ENCODE measurements at regions not wholly inside any gene's neighbourhood (a gene's known extent, or its start where the extent isn't known, plus 50 kb on each side); places are given as distances from the start of the nearest gene placed in this dataset.
"Not testable (repeated sequence)": the region's sequence is repeated elsewhere in the genome, so short reads cannot be mapped to it uniquely, and the experiment has no call there.

- no peaks in the 10 kb centered on the region for H3K36me3 Mint-ChIP-seq
- H3K9me3 Mint-ChIP-seq (ENCODE audit: low read depth) = no peaks in the 10 kb centered on the region
- H3K27me3 Mint-ChIP-seq = no peaks in the 10 kb centered on the region
- no peak overlapping the region for H3K27ac Mint-ChIP-seq
- H3K4me3 Mint-ChIP-seq = no peak overlapping the region
- no peaks in the 10 kb centered on the region for H3K4me1 Mint-ChIP-seq (ENCODE audit: low read depth)
These were observed 220.0 kb downstream of the RASSF9 start for GRCh38 chr12:85616201-85616600.

GRCh38 chr12:85617307-85618091, 218.7 kb downstream of the RASSF9 start:
- no peaks in the 10 kb centered on the region for H3K36me3 Mint-ChIP-seq
- no peaks in the 10 kb centered on the region for H3K9me3 Mint-ChIP-seq (ENCODE audit: low read depth)
- no peak overlapping the region for H3K4me3 Mint-ChIP-seq

GRCh38 chr12:85621041-85621440, 215.2 kb downstream of the RASSF9 start:
- no peaks in the 10 kb centered on the region for H3K36me3 Mint-ChIP-seq
- no peaks in the 10 kb centered on the region for H3K9me3 Mint-ChIP-seq (ENCODE audit: low read depth)
- no peaks in the 10 kb centered on the region for H3K4me1 Mint-ChIP-seq (ENCODE audit: low read depth)
- H3K4me3 Mint-ChIP-seq = no peak overlapping the region
- no peak overlapping the region for H3K27ac Mint-ChIP-seq
- no peaks in the 10 kb centered on the region for H3K27me3 Mint-ChIP-seq

More at GRCh38 chr12:85617307-85618091, 218.7 kb downstream of the RASSF9 start:
- Mint-ChIP-seq H3K27ac (no peak overlapping the region), H3K27me3 (no peaks in the 10 kb centered on the region), H3K4me1 (ENCODE audit: low read depth) (no peaks in the 10 kb centered on the region)

- H3K36me3 Mint-ChIP-seq = no peaks in the 10 kb centered on the region
- H3K4me1 Mint-ChIP-seq (ENCODE audit: low read depth) = no peaks in the 10 kb centered on the region
- H3K27ac Mint-ChIP-seq = no peak overlapping the region
- no peak overlapping the region for H3K4me3 Mint-ChIP-seq
- peaks cover 3% of the 10 kb centered on the region for H3K9me3 Mint-ChIP-seq (ENCODE audit: low read depth)
- H3K27me3 Mint-ChIP-seq = no peaks in the 10 kb centered on the region
These were observed 212.4 kb downstream of the RASSF9 start for GRCh38 chr12:85623763-85624162.

GRCh38 chr12:85625467-85625866, 210.7 kb downstream of the RASSF9 start:
- Mint-ChIP-seq H3K9me3 (ENCODE audit: low read depth) (peaks cover 3% of the 10 kb centered on the region), H3K27me3 (no peaks in the 10 kb centered on the region), H3K36me3 (no peaks in the 10 kb centered on the region), H3K4me3 (no peak overlapping the region), H3K27ac (no peak overlapping the region), H3K4me1 (ENCODE audit: low read depth) (no peaks in the 10 kb centered on the region)

- no peaks in the 10 kb centered on the region for H3K36me3 Mint-ChIP-seq
- H3K27ac Mint-ChIP-seq = no peak overlapping the region
- H3K4me3 Mint-ChIP-seq = no peak overlapping the region
- H3K4me1 Mint-ChIP-seq (ENCODE audit: low read depth) = no peaks in the 10 kb centered on the region
- no peaks in the 10 kb centered on the region for H3K27me3 Mint-ChIP-seq
- peaks cover 3% of the 10 kb centered on the region for H3K9me3 Mint-ChIP-seq (ENCODE audit: low read depth)
These were observed 210.0 kb downstream of the RASSF9 start for GRCh38 chr12:85626001-85626783.

GRCh38 chr12:85626784-85627171, 209.4 kb downstream of the RASSF9 start:
- Mint-ChIP-seq H3K36me3 (no peaks in the 10 kb centered on the region), H3K27ac (no peak overlapping the region), H3K9me3 (ENCODE audit: low read depth) (peaks cover 3% of the 10 kb centered on the region), H3K27me3 (no peaks in the 10 kb centered on the region), H3K4me1 (ENCODE audit: low read depth) (no peaks in the 10 kb centered on the region), H3K4me3 (no peak overlapping the region)

GRCh38 chr12:85627584-85627983, 208.6 kb downstream of the RASSF9 start:
- Mint-ChIP-seq H3K36me3 (no peaks in the 10 kb centered on the region), H3K4me1 (ENCODE audit: low read depth) (no peaks in the 10 kb centered on the region), H3K4me3 (no peak overlapping the region), H3K27ac (no peak overlapping the region), H3K9me3 (ENCODE audit: low read depth) (peaks cover 3% of the 10 kb centered on the region), H3K27me3 (no peaks in the 10 kb centered on the region)

- H3K27me3 Mint-ChIP-seq; H3K36me3 Mint-ChIP-seq; H3K4me1 Mint-ChIP-seq (ENCODE audit: low read depth); H3K9me3 Mint-ChIP-seq (ENCODE audit: low read depth); H3K4me3 Mint-ChIP-seq; H3K27ac Mint-ChIP-seq: not testable (repeated sequence)
These were observed 207.6 kb downstream of the RASSF9 start for GRCh38 chr12:85628562-85628961.

GRCh38 chr12:85630851-85631250, 205.4 kb downstream of the RASSF9 start:
- Mint-ChIP-seq H3K4me1 (ENCODE audit: low read depth) (no peaks in the 10 kb centered on the region), H3K4me3 (no peak overlapping the region), H3K27me3 (no peaks in the 10 kb centered on the region), H3K9me3 (ENCODE audit: low read depth) (peaks cover 12% of the 10 kb centered on the region), H3K27ac (no peak overlapping the region), H3K36me3 (no peaks in the 10 kb centered on the region)

- Mint-ChIP-seq H3K4me1 (ENCODE audit: low read depth) (no peaks in the 10 kb centered on the region), H3K27ac (no peak overlapping the region), H3K4me3 (no peak overlapping the region), H3K9me3 (ENCODE audit: low read depth) (peaks cover 12% of the 10 kb centered on the region), H3K36me3 (no peaks in the 10 kb centered on the region), H3K27me3 (no peaks in the 10 kb centered on the region)
These were observed 203.8 kb downstream of the RASSF9 start for GRCh38 chr12:85632390-85632789.

- Mint-ChIP-seq H3K27me3 (no peaks in the 10 kb centered on the region), H3K4me3 (no peak overlapping the region), H3K36me3 (no peaks in the 10 kb centered on the region), H3K27ac (no peak overlapping the region), H3K4me1 (ENCODE audit: low read depth) (no peaks in the 10 kb centered on the region), H3K9me3 (ENCODE audit: low read depth) (peaks cover 11% of the 10 kb centered on the region)
These were observed 202.7 kb downstream of the RASSF9 start for GRCh38 chr12:85633491-85633890.

GRCh38 chr12:85639834-85640233, 196.4 kb downstream of the RASSF9 start:
- Mint-ChIP-seq H3K27ac (no peak overlapping the region), H3K9me3 (ENCODE audit: low read depth) (no peaks in the 10 kb centered on the region), H3K36me3 (no peaks in the 10 kb centered on the region), H3K4me3 (no peak overlapping the region), H3K27me3 (no peaks in the 10 kb centered on the region), H3K4me1 (ENCODE audit: low read depth) (no peaks in the 10 kb centered on the region)

GRCh38 chr12:85641796-85642195, 194.4 kb downstream of the RASSF9 start:
- Mint-ChIP-seq H3K27me3 (no peaks in the 10 kb centered on the region), H3K27ac (no peak overlapping the region), H3K4me3 (no peak overlapping the region), H3K36me3 (no peaks in the 10 kb centered on the region), H3K9me3 (ENCODE audit: low read depth) (no peaks in the 10 kb centered on the region), H3K4me1 (ENCODE audit: low read depth) (no peaks in the 10 kb centered on the region)

- no peaks in the 10 kb centered on the region for H3K27me3 Mint-ChIP-seq
- no peak overlapping the region for H3K4me3 Mint-ChIP-seq
- no peaks in the 10 kb centered on the region for H3K36me3 Mint-ChIP-seq
- H3K9me3 Mint-ChIP-seq (ENCODE audit: low read depth) = no peaks in the 10 kb centered on the region
- no peaks in the 10 kb centered on the region for H3K4me1 Mint-ChIP-seq (ENCODE audit: low read depth)
- no peak overlapping the region for H3K27ac Mint-ChIP-seq
These were observed 193.9 kb downstream of the RASSF9 start for GRCh38 chr12:85642288-85642687.

Measured in activated naive CD8-positive, alpha-beta T cell (primary cell).